Common myeloid progenitor, CD34-positive (primary cell): ENCODE measurements at regions not wholly inside any gene's neighbourhood (a gene's known extent, or its start where the extent isn't known, plus 50 kb on each side); places are given as distances from the start of the nearest gene placed in this dataset.

ENCODE experiments used
- CTCF ChIA-PET: fragments of 350-600 bp; sonication (Branson Sonifier 250); formaldehyde crosslinking; loops from one replicate; lab custom pipeline; 2021; ENCODE audit warnings: antibody characterized with exemption; lab: Charles Lee
- POLR2A ChIA-PET: fragments of 350-600 bp; sonication (Branson Sonifier 250); formaldehyde crosslinking; loops from one replicate; lab custom pipeline; 2021; ENCODE audit warnings: antibody characterized with exemption; lab: Charles Lee
- DNase-seq, 3 donors: peaks; one replicate each; pipeline versions ENCODE4 v3.0.0 to v3.0.0-alpha.2; 2013
- H3K27ac ChIP-seq, 2 experiments: 1 replicate in 1 of 2; 2 replicates in 1 of 2; pipeline ENCODE4 v1.7.0; 2013; ENCODE audit warnings: inconsistent platforms in 2 of 2, low read length in 2 of 2, mild to moderate bottlenecking in 2 of 2, low read depth in 1 of 2, moderate library complexity in 1 of 2; ENCODE audit not compliant: severe bottlenecking in 2 of 2, insufficient read depth in 1 of 2, poor library complexity in 1 of 2
- H3K27me3 ChIP-seq, 5 experiments: replicated peaks in 2 of 5; 1 replicate in 3 of 5; 2 replicates in 2 of 5; pipeline versions ENCODE4 v1.6.1 to v1.7.0; 2013; ENCODE audit warnings: low read length in 4 of 5, mild to moderate bottlenecking in 2 of 5, moderate library complexity in 2 of 5, inconsistent platforms in 1 of 5; ENCODE audit not compliant: insufficient read depth in 5 of 5, control insufficient read depth in 4 of 5
- H3K36me3 ChIP-seq, 4 experiments: 1 replicate in 2 of 4; 2 replicates in 2 of 4; pipeline versions ENCODE4 v1.6.1 to v1.7.0; 2013; ENCODE audit warnings: low read length in 3 of 4, control low read depth in 1 of 4, mild to moderate bottlenecking in 1 of 4; ENCODE audit not compliant: control insufficient read depth in 4 of 4, insufficient read depth in 4 of 4
- H3K4me1 ChIP-seq, 4 experiments: 1 replicate in 3 of 4; 2 replicates in 1 of 4; pipeline versions ENCODE4 v1.6.1 to v1.7.1; 2013; ENCODE audit warnings: low read length in 3 of 4, mild to moderate bottlenecking in 3 of 4, control low read depth in 1 of 4, inconsistent platforms in 1 of 4, moderate library complexity in 1 of 4; ENCODE audit not compliant: control insufficient read depth in 4 of 4, insufficient read depth in 4 of 4; ENCODE audit errors: control extremely low read depth in 1 of 4
- H3K4me3 ChIP-seq, 7 experiments: 1 replicate in 4 of 7; 2 replicates in 3 of 7; pipeline versions ENCODE4 v1.5.1 to v1.7.0; 2013; ENCODE audit warnings: mild to moderate bottlenecking in 7 of 7, low read length in 6 of 7, moderate library complexity in 6 of 7, inconsistent platforms in 2 of 7, low read depth in 2 of 7, control low read depth in 1 of 7; ENCODE audit not compliant: insufficient read depth in 4 of 7, control insufficient read depth in 1 of 7; ENCODE audit errors: extremely low read depth in 1 of 7
- H3K9me3 ChIP-seq, 5 experiments: 1 replicate in 4 of 5; 2 replicates in 1 of 5; pipeline versions ENCODE4 v1.6.1 to v1.7.1; 2013; ENCODE audit warnings: low read length in 4 of 5, mild to moderate bottlenecking in 2 of 5, inconsistent platforms in 1 of 5, low read depth in 1 of 5, moderate library complexity in 1 of 5; ENCODE audit not compliant: control insufficient read depth in 4 of 5, insufficient read depth in 2 of 5; ENCODE audit errors: control extremely low read depth in 1 of 5
- WGBS: methylation state at CpG from one replicate; pipeline ENCODE4 v1.1.5; 2013; ENCODE audit not compliant: insufficient coverage; 5-methylcytosine and 5-hydroxymethylcytosine counted together

DNA sequence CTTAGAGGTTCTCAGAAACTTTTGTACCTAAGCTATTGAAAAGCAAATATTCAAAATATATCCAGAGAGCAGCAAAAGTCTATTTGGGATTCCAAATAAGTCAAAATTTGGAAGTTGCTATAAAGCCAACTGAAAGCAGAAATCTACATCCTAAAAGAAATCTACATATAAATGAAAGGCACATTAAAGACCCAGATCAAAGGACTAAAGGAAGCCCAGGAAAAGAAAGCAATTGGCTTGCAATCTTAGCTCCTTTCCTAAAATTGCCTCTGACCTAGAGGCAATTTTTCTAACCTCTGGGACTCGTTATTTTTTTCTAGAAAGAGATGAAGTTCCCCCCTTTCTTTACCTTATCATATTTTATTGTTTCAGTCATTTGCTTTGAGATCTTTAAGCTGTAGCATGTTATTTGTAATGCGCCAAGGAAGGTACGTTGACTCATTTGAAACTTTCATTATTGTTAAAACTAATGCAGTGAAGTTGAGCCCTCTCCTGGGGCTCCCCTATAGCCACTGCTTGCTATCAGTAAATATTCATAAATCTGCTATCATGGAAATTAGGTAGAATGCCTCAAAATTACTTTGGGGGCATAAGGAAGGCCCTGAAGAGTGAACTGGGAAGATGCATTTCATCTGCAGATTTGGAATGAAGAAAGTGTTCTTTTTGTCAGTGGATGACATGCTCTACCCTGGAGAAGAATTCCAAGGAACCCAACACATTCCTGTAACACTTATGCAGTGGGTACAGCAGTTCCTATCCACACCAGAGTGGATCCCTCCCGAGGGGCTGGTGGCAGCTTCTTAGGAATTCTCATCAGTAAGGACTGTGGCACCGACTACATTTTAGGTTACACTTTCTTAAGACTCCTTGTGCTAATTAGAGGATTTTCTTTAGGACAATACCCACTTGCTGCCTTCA is 177.8 kb upstream of the IGFBP7 start:
- Histone ChIP-seq H3K36me3 (no peaks in the 10 kb centered on the region), H3K4me1 (no peaks in the 10 kb centered on the region), H3K9me3 (no peaks in the 10 kb centered on the region), H3K4me3 (no peak overlapping the region), H3K27ac (no peak overlapping the region), H3K27me3 (peaks cover 0 to 6% (median under 1%) of the 10 kb centered on the region in 5 experiments)
- DNase-seq = no peak
- ChIA-PET CTCF (no interaction called here), POLR2A (no interaction called here)
- WGBS = 42% methylated on average over 2 of the region's 5 CpGs

DNA sequence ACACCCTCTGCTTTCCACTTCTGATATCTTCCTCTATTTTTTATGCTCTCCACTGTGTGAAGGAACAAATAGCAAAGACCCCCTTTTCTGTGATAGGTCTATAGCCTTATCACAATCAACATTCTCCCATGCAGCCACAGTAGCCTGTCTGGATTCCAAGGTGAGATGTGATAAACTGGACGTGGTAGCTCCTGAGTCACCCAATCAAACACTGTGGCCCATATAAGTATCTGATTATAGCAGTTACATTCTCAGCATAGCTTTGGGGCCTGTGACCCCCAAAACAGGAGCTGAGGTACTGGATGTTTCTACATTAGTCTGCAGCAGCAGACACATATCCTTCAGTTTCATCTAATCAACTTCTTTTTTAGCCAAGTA is 172.7 kb upstream of the IGFBP7 start:
- DNase-seq = no peak
- ChIA-PET POLR2A (interaction anchor here (0.5 kb wide), 1 partner anchor 18 kb away, joined by 3 read pairs; no protein-coding TSS in a partner anchor), CTCF (no interaction called here)
- Histone ChIP-seq H3K4me1 (no peaks in the 10 kb centered on the region), H3K27ac (no peak overlapping the region), H3K4me3 (no peak overlapping the region), H3K27me3 (peaks cover 0 to 3% (median 0%) of the 10 kb centered on the region in 5 experiments), H3K9me3 (no peaks in the 10 kb centered on the region), H3K36me3 (no peaks in the 10 kb centered on the region)
- WGBS = no CpG with 5 or more reads among the region's 1 CpG

GRCh38 chr4:57280481-57280880 is 170.3 kb upstream of the IGFBP7 start:
- no peaks in the 10 kb centered on the region for H3K4me1 ChIP-seq
- ChIA-PET CTCF (no interaction called here), POLR2A (no interaction called here)
- WGBS = 100% methylated on average over 1 of the region's 2 CpGs
- no peaks in the 10 kb centered on the region for H3K9me3 ChIP-seq
- H3K4me3 ChIP-seq = no peak overlapping the region
- no peak for DNase-seq
- no peak overlapping the region for H3K27ac ChIP-seq
- peaks cover 0 to 3% (median 0%) of the 10 kb centered on the region in 5 experiments for H3K27me3 ChIP-seq
- no peaks in the 10 kb centered on the region for H3K36me3 ChIP-seq

GRCh38 chr4:57278780-57279179 is 168.6 kb upstream of the IGFBP7 start:
- H3K9me3 ChIP-seq = no peaks in the 10 kb centered on the region

DNA sequence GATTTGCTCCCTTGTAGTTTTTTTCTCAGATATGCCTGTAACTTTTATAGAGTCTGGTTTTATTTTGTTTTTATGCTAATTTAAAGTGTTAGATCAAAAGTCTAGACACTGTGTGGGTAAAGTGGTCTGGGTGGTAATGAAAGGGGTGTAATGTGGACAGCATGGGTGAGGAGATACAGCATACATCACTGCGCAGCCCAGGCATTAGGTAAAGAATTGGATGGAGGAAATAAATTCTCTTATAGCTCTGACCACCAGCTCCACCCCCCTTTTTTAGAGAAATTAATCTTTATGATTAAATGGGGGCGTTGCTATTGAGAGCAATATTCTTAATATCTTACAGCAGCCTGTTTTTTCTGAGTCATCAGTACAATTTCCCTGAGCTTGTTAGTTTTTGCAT is 163.9 kb upstream of the IGFBP7 start:
- Histone ChIP-seq H3K36me3 (no peaks in the 10 kb centered on the region), H3K27ac (no peak overlapping the region), H3K27me3 (peaks cover 0 to 3% (median 0%) of the 10 kb centered on the region in 5 experiments), H3K9me3 (no peaks in the 10 kb centered on the region), H3K4me3 (no peak overlapping the region), H3K4me1 (no peaks in the 10 kb centered on the region)
- ChIA-PET POLR2A (no interaction called here), CTCF (no interaction called here)
- no CpG with 5 or more reads among the region's 2 CpGs for WGBS
- no peak for DNase-seq

More at GRCh38 chr4:57278780-57279179, 168.6 kb upstream of the IGFBP7 start:
- ChIA-PET POLR2A (no interaction called here), CTCF (no interaction called here)
- Histone ChIP-seq H3K27me3 (peaks cover 0 to 3% (median 0%) of the 10 kb centered on the region in 5 experiments), H3K4me3 (no peak overlapping the region), H3K4me1 (no peaks in the 10 kb centered on the region), H3K36me3 (no peaks in the 10 kb centered on the region), H3K27ac (no peak overlapping the region)
- WGBS = 66% methylated on average over 4 of the region's 6 CpGs
- no peak for DNase-seq

DNA sequence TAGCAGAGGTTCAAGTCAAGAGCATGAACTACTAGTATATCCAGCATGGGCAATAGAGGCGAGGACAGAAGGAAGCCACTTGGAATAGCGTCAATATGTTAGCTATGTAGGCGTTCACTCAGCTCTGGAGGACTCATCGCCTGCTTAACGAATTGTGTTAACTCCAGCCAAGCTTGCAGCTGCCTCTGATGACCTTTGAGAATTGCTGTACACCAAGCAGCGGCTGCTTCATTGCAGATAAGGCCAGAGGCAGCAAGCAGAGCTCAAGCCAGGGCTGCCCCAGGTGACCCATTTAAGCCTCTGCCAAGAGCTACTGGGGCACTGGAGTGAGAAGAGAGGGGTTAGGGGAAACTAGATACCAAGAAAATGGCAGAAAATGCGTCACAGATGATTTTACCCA is 160.2 kb upstream of the IGFBP7 start:
- H3K36me3 ChIP-seq = no peaks in the 10 kb centered on the region
- 83% methylated on average over 5 of the region's 7 CpGs for WGBS
- CTCF ChIA-PET = no interaction called here
- no peaks in the 10 kb centered on the region for H3K9me3 ChIP-seq
- DNase-seq = no peak
- no peaks in the 10 kb centered on the region for H3K4me1 ChIP-seq
- H3K27ac ChIP-seq = no peak overlapping the region
- no peak overlapping the region for H3K4me3 ChIP-seq
- POLR2A ChIA-PET = no interaction called here
- peaks cover 0 to 5% (median 2%) of the 10 kb centered on the region in 5 experiments for H3K27me3 ChIP-seq

DNA sequence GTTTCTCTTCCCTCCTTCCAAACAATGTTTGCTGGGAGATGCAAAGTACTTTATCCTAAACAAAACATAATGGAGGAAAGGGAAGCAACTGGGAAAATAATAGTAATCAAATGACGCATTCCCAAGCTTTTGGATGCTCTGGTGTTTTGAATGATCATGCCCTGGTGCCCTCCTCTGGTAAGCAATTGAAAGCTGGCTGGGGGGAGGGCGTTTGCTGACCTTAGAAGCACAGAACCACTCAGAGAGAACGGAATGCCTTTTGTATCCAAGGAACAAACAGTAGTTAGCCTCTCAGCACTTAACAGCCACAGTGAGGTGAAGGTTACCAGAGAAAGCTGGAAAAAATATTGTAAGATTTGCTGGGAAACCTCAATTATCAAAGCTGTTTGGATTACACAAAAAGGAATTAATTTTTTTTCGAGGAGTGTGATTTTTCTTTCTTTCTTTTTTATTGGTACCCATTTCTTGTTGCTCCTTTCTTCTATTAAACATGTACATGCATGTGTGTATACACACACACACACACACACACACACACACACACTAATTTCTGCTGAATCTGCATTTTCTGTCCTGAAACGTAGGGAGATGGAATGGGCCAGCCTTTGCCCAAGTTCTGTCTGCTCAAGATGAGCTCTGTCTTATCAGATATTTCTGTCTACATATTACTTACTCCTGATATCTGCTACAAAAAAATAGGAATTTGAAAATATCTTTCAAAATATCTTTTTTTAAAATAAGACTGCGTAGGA is 155.8 kb upstream of the IGFBP7 start:
- H3K4me1 ChIP-seq = no peaks in the 10 kb centered on the region
- CTCF ChIA-PET = no interaction called here
- no peaks in the 10 kb centered on the region for H3K36me3 ChIP-seq
- 22% methylated on average over 1 of the region's 6 CpGs for WGBS
- no peak overlapping the region for H3K4me3 ChIP-seq
- POLR2A ChIA-PET = no interaction called here
- H3K9me3 ChIP-seq = peaks cover 0 to under 1% (median 0%) of the 10 kb centered on the region in 5 experiments
- peaks cover 0 to 5% (median 2%) of the 10 kb centered on the region in 5 experiments for H3K27me3 ChIP-seq
- H3K27ac ChIP-seq = no peak overlapping the region
- DNase-seq = no peak
